Femur (tissue), 1 donor: ENCODE measurements at regions not wholly inside any gene's neighbourhood (a gene's known extent, or its start where the extent isn't known, plus 50 kb on each side); places are given as distances from the start of the nearest gene placed in this dataset.
"Not testable (repeated sequence)": the region's sequence is repeated elsewhere in the genome, so short reads cannot be mapped to it uniquely, and the experiment has no call there.

Experiments used
- DNase-seq: peaks from one replicate; pipeline ENCODE4 v3.0.0-alpha.2; 2017

GRCh38 chr6:81950877-81951276, 198.4 kb upstream of the TENT5A start:
- DNase-seq: no peak

GRCh38 chr6:81948861-81949260, 196.4 kb upstream of the TENT5A start:
- no peak for DNase-seq

GRCh38 chr6:81948196-81948595, 195.7 kb upstream of the TENT5A start:
- DNase-seq: not testable (repeated sequence)

- DNase-seq: no peak
Measured at GRCh38 chr6:81944661-81945060, 192.2 kb upstream of the TENT5A start.

- not testable (repeated sequence) for DNase-seq
Measured at GRCh38 chr6:81942842-81943241, 190.4 kb upstream of the TENT5A start.

GRCh38 chr6:81942067-81942370, 189.5 kb upstream of the TENT5A start:
- no peak for DNase-seq

GRCh38 chr6:81940451-81940985, 188.0 kb upstream of the TENT5A start:
- DNase-seq: no peak

- no peak for DNase-seq
Measured at GRCh38 chr6:81939766-81940165, 187.3 kb upstream of the TENT5A start.

GRCh38 chr6:81938991-81939732, 186.7 kb upstream of the TENT5A start:
- no peak for DNase-seq

GRCh38 chr6:81938014-81938856, 185.8 kb upstream of the TENT5A start:
- DNase-seq: no peak

- DNase-seq: no peak
Measured at GRCh38 chr6:81937296-81937937, 184.9 kb upstream of the TENT5A start.

- DNase-seq: no peak
Measured at GRCh38 chr6:81934936-81935335, 182.5 kb upstream of the TENT5A start.

GRCh38 chr6:81933608-81934051, 181.1 kb upstream of the TENT5A start:
- no peak for DNase-seq

- no peak for DNase-seq
Measured at GRCh38 chr6:81933089-81933488, 180.6 kb upstream of the TENT5A start.

- DNase-seq: not testable (repeated sequence)
Measured at GRCh38 chr6:81932448-81932847, 180.0 kb upstream of the TENT5A start.

GRCh38 chr6:81929828-81930227, 177.3 kb upstream of the TENT5A start:
- no peak for DNase-seq

- no peak for DNase-seq
Measured at GRCh38 chr6:81925201-81925600, 172.7 kb upstream of the TENT5A start.

GRCh38 chr6:81909981-81910900, 157.8 kb upstream of the TENT5A start:
- DNase-seq: no peak

GRCh38 chr6:81909162-81909561, 156.7 kb upstream of the TENT5A start:
- DNase-seq: no peak

- DNase-seq: no peak
Measured at GRCh38 chr6:81906709-81907204, 154.3 kb upstream of the TENT5A start.

GRCh38 chr6:81906041-81906440, 153.6 kb upstream of the TENT5A start:
- DNase-seq: no peak

GRCh38 chr6:81901551-81901966, 149.1 kb upstream of the TENT5A start:
- DNase-seq: peak; percentile 29
